GM18499 (cell line): ENCODE measurements at regions not wholly inside any gene's neighbourhood (a gene's known extent, or its start where the extent isn't known, plus 50 kb on each side); places are given as distances from the start of the nearest gene placed in this dataset.

ENCODE experiments used
- ATAC-seq: cut with Tn5 transposase; IDR thresholded peaks from one replicate; pipeline ENCODE4 v1.9.1; 2021; ENCODE audit warnings: moderate number of reproducible peaks; ENCODE audit not compliant: insufficient read depth, unreplicated experiment

GRCh38 chr19:28045621-28046020, 1167.3 kb downstream of the UQCRFS1 start:
- ATAC-seq, result no peak

GRCh38 chr19:28044477-28044876, 1168.5 kb downstream of the UQCRFS1 start:
- ATAC-seq, result no peak

GRCh38 chr19:28042516-28042915, 1170.4 kb downstream of the UQCRFS1 start:
- no peak for ATAC-seq

DNA sequence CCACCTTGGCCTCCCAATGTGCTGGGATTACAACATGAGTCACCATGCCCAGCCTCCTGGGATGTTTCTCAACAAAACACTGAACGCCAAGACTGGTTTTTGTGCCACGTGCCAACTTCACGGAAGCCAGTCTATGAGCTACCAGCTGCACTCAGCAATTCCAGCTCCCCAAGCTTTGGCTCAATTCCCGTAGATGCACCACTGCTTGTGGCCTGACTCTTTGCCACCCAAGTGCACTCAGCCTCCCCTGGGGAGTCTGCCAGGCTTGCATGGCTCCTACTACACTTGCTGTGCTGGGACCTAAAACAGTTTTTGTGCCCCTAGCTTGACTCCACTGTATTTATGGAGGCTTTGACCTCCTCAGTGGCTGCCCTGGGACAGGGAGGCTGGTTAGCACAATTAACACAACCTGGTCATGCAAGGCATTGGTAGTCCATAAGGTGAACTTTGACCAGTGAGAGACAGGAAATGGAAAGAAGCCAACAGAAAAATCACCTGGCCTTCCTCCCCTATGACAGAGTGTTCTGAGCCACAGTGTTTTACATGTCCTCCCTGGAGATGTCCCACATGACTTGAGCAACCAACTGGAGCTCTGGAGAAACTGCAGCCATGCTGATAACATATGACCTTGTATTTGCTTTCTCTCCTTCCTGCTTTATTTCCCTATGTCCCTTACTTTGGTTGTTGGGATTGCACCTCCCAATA, 1173.1 kb downstream of the UQCRFS1 start:
- no peak for ATAC-seq

DNA sequence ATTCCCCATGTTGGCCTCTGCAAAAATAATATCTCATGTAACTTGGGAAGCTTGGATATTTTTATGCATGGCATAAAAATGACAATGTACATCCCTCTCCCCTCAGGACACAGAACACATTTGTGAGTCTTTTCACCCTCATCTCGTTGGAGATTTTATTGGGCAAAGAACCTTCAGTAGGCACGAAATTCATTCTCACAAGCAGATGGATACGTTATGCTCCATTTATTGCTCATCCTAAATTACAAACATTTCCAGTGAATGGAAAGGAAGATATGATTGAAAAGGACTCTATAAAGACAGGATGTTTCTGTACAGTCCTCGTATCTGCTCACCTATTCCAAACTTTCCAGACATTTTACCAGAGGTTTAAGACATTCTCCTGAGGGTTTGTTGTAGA, 1175.8 kb downstream of the UQCRFS1 start:
- ATAC-seq, result no peak

DNA sequence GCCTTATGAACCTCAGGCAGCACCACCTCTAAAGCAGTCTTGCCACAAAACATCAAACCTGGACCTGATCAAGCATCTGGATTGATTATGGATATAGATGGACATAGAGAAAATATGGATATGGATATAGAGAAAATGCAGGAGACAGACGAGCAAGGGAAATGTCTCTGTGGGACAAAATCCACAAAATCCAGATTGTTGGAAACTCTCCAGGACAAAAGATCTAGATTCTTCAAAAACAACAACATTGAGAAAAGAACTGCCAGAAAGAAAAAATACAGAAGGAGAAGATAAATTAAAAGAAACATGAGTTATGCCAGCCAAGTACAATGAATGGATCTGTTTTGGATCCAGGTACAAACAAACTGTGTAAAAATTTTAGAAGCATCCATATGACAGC, 1176.5 kb downstream of the UQCRFS1 start:
- no peak for ATAC-seq

GRCh38 chr19:28034936-28035335, 1178.0 kb downstream of the UQCRFS1 start:
- ATAC-seq, result no peak

- ATAC-seq, result no peak
Measured at GRCh38 chr19:28028881-28029444, 1184.0 kb downstream of the UQCRFS1 start.

DNA sequence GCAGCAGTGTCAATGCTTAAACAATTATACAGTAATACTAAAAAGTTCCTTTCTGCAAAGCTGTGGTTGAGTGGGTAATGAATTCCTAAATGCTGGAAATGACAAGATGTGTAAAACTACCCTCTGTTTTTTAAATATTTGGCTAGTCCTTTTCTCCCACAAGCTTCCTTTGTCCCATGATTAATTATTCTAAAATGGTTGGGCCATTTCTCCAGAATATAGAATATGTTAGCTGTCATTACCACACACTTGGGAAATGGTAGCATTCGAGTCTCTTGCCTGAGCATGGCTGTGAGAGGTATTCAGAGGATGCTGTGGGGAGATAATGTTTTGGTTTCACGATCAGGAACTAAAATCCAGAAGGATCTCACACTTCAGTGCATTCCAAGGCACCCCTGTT, 1185.8 kb downstream of the UQCRFS1 start:
- ATAC-seq, result no peak

DNA sequence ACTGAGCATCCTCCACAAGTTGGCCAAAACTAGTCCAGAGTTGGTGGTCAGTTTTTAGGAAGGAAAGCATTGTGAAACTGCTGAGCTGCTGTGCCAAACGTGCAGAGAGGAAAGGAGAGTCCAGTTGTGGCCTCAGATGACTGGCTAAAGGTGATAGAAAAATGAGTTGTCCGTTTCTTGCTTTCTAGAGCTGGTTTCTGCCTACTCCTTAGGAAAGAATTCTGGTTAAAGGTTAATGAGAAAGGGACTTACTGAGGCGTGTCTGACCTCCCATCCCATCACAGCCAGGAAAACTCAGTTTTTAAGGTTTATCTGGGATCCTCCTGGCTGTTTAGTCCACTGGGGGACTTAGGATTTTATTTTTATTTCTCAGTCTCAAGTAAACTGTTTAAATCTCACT, 1186.3 kb downstream of the UQCRFS1 start:
- no peak for ATAC-seq

- ATAC-seq, result no peak
Measured at GRCh38 chr19:28024920-28025319, 1188.0 kb downstream of the UQCRFS1 start.

DNA sequence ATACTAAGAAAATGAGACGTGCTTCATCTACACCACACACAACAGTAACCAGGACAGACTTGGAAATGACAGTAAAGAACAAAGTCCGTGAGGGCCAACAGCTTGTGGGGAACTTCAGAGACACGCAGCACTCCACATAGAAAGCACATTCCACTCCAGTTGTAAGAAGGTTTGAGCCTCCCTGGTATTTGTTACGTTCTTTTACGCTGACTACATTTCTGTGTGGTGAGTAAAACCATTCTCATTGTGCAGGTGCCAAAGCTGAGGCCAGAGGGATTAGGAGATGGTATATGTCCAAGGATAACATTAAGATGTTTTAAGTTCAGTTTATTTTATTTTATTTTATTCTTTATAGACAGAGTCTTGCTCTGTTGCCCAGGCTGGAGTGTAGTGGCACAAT, 1189.9 kb downstream of the UQCRFS1 start:
- ATAC-seq, result no peak

GRCh38 chr19:28022506-28022905, 1190.4 kb downstream of the UQCRFS1 start:
- ATAC-seq, result no peak

DNA sequence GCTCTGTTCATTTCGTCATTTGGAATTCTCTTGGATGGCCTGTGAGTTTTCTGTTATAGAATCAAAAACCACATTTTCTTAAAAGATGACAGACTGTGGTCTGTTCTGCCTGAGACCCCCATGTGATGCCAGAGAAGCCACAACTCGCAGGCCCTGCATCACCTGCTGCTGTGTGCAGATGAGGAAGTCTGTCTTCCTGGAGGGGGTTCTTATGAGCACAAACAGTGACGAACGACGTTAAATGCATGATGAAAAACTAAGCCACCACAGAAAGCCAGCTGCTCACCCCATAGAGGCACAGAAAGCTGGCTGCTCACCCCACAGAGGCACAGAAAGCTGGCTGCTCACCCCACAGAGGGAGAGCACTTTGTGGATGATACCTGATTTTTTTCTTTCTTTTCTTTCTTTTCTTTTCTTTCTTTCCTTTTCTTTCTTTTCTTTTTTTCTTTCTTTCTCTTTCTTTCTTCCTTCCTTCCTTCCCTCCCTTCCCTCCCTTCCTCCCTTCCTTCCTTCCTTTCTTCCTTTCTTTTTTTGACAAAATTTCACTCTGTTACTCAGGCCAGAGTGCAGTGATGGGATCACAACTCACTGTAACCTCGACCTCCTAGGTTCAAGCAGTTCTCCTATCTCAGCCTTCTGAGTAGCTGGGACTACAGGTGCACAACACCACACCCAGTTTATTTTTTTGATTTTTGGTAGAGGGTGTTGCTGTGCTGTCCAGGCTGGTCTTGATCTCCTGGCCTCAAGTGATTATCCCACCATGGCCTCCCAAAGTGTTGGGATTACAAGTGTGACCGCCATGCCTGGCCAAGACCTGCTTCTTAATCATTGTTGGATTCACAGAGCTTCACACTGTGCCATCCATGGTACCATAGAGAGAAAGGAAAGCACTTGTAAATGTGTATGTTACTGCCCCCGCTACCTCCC, 1191.4 kb downstream of the UQCRFS1 start:
- ATAC-seq, result no peak

DNA sequence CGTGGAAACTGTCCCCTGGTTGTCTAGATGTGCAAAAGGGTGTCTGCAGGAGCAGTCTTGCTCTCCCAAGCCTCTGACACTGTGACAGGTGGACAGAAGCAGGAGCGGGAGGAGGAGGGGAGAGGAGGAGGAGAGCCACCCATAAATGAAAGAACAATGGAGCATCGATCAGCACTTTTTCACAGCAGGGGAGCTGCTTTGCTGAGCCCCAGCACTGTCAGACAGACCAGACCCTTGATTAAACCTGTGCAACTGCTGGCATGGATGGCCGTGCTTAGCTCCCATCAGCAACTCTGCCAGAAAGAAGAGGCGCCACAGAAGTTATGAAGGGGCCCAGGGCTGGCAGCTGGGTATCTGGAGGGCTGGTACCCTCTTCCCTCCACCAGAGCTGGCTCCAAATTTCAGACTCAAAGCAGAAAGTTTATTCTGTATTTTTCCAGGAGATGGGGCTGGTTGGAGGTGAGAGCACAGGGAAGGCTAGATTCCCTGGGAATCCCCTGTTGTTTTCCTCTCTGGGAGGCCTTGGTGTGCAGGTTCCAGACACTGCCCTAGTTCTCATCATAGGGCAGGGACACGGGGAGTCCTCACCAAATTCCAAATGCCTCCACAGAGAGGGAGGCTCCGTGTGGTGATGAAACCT, 1192.2 kb downstream of the UQCRFS1 start:
- no peak for ATAC-seq

DNA sequence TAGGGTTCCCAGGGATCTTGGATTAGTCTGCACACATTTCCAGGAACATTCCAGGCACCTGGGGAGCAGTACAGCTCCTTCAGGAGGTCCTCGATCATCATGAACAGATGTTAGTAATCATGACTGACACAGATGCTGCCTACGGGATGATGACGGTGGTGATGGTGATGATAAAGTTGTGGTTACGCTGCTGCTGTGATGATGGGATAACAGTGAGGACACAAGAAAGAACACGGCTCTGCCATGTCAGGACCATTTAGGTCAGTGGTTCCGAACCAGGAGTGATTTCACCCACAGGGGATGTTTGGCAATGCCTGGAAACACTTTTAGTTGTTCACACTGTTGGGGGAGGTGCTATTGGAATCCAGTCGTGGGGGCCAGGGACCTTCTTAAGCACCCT, 1193.0 kb downstream of the UQCRFS1 start:
- ATAC-seq, result no peak

- ATAC-seq, result no peak
Measured at GRCh38 chr19:28019371-28019770, 1193.6 kb downstream of the UQCRFS1 start.

DNA sequence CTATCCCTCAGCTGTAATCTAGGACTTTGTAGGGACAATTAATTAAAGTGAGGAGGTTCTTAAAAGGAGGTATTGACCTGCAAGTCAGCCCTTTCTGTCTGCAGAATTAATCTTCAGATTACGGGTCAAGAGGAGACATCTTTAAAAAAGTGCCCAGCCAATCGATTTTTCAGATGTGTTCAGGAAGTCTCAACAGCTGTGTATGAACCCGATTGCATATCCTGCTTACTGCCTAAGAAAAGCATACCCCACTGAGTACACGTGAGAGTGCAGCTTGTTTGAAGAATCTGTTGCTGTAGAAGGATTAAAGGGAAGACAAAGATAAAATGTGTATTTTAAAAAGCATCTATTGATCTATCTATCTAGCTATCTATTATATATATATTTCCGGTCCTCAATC, 1194.5 kb downstream of the UQCRFS1 start:
- no peak for ATAC-seq

DNA sequence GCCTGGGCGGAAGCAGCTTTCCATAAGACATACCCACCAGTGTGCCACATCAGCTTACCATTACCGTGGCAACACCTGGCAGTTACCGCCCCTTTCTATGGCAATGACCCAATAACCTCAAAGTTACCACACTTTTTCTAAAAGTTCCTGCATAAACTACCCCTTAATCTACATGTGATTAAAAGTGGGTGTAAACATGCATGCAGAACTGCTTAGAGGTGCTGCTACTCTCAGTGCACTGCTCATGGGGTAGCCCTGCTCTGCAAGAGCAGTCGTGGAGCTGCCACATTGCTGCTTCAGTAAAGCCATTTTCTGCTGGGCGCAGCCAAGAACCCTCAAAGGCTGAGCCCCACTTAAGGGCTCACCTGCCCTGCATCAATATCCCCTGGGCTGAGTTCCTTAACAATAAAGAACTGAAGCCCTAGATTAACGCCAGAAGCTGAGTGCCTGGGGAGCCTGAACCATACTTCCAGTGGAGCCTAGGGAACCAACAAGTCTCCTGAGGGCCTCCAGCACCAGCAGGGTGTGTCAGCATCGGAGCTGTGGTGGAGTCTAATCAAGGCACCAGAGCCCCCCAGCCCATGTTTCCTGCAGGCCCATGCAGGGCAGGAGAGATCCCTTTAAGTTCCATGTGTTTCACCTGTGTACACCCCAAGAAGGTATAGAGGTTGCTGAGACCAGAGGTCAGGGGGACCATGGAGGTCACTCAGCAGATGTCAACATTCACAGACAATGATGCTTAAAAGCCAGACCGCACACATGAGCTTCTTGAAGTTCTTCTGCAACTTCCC, 1198.1 kb downstream of the UQCRFS1 start:
- no peak for ATAC-seq

- ATAC-seq, result no peak
Measured at GRCh38 chr19:28012361-28012760, 1200.6 kb downstream of the UQCRFS1 start.
